ENCODE measurements at regions not wholly inside any gene's neighbourhood (a gene's known extent, or its start where the extent isn't known, plus 50 kb on each side); places are given as distances from the start of the nearest gene placed in this dataset.
A peak's percentile ranks its signal among the peaks of the same experiment; 100 is the strongest.

DNA sequence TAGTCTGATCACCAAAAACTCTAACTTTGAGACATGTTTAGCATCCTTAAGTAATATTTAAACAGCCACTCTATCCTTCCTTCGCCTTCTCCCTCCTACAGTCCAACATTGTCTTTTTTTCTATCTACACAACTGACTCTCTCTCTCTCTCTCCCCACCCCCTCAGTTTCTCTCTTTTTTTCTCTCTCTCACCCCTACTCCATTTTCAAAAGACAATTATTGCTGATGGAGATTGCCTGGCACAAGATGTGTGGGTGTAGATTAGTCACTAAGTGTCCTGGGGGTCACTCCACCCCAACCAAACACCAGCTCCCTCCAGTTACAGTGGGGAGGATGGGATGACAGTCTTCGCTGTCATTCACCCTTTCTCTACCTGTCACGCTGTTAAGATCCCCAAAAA, 94.5 kb upstream of the NFIA start:
- no peaks in the 10 kb centered on the region for H3K36me3 ChIP-seq (ENCODE audit: control insufficient read depth in 4 of 4, insufficient read depth in 3 of 4, low read depth in 1 of 4, low read length in 3 of 4)
- 96% methylated on average over 3 of the region's 3 CpGs for WGBS
- H3K9ac ChIP-seq (ENCODE audit: low read depth in 1 of 2, low read length in 2 of 2) = no peak overlapping the region
- TF ChIP-seq YY1 (IDR thresholded peaks at IDR 0.05) (no peak), NR2F2 (IDR thresholded peaks at IDR 0.05) (no peak), RXRA (IDR thresholded peaks at IDR 0.05) (no peak), FOXA1 (IDR thresholded peaks at IDR 0.05) (no peak), TAF1 (conservative IDR thresholded peaks at IDR 0.05) (no peak), SP1 (IDR thresholded peaks at IDR 0.05) (no peak), HNF4A (conservative IDR thresholded peaks at IDR 0.05) (no peak)
- TF ChIP-seq, protein P1, sequence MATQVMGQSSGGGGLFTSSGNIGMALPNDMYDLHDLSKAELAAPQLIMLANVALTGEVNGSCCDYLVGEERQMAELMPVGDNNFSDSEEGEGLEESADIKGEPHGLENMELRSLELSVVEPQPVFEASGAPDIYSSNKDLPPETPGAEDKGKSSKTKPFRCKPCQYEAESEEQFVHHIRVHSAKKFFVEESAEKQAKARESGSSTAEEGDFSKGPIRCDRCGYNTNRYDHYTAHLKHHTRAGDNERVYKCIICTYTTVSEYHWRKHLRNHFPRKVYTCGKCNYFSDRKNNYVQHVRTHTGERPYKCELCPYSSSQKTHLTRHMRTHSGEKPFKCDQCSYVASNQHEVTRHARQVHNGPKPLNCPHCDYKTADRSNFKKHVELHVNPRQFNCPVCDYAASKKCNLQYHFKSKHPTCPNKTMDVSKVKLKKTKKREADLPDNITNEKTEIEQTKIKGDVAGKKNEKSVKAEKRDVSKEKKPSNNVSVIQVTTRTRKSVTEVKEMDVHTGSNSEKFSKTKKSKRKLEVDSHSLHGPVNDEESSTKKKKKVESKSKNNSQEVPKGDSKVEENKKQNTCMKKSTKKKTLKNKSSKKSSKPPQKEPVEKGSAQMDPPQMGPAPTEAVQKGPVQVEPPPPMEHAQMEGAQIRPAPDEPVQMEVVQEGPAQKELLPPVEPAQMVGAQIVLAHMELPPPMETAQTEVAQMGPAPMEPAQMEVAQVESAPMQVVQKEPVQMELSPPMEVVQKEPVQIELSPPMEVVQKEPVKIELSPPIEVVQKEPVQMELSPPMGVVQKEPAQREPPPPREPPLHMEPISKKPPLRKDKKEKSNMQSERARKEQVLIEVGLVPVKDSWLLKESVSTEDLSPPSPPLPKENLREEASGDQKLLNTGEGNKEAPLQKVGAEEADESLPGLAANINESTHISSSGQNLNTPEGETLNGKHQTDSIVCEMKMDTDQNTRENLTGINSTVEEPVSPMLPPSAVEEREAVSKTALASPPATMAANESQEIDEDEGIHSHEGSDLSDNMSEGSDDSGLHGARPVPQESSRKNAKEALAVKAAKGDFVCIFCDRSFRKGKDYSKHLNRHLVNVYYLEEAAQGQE (IDR thresholded peaks at IDR 0.05) = no peak
- TF ChIP-seq, protein P2, sequence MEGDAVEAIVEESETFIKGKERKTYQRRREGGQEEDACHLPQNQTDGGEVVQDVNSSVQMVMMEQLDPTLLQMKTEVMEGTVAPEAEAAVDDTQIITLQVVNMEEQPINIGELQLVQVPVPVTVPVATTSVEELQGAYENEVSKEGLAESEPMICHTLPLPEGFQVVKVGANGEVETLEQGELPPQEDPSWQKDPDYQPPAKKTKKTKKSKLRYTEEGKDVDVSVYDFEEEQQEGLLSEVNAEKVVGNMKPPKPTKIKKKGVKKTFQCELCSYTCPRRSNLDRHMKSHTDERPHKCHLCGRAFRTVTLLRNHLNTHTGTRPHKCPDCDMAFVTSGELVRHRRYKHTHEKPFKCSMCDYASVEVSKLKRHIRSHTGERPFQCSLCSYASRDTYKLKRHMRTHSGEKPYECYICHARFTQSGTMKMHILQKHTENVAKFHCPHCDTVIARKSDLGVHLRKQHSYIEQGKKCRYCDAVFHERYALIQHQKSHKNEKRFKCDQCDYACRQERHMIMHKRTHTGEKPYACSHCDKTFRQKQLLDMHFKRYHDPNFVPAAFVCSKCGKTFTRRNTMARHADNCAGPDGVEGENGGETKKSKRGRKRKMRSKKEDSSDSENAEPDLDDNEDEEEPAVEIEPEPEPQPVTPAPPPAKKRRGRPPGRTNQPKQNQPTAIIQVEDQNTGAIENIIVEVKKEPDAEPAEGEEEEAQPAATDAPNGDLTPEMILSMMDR (IDR thresholded peaks at IDR 0.05; ENCODE audit: low read depth, low read length, missing input control) = no peak
- no peaks in the 10 kb centered on the region for H3K27me3 ChIP-seq (ENCODE audit: control insufficient read depth in 4 of 4, insufficient read depth in 4 of 4, low read length in 3 of 4)
- H3K4me1 ChIP-seq (ENCODE audit: control insufficient read depth in 4 of 4, insufficient read depth in 4 of 4, low read length in 3 of 4) = no peaks in the 10 kb centered on the region
- no peak overlapping the region for H3K27ac ChIP-seq (ENCODE audit: low read depth in 1 of 2, low read length in 2 of 2)
- H3K4me3 ChIP-seq (ENCODE audit: low read depth in 1 of 3, low read length in 3 of 3) = no peak overlapping the region
- DNase-seq (ENCODE audit: low spot score) = no peak
- H3K9me3 ChIP-seq (ENCODE audit: control insufficient read depth in 4 of 4, low read length in 3 of 4) = no peaks in the 10 kb centered on the region

DNA sequence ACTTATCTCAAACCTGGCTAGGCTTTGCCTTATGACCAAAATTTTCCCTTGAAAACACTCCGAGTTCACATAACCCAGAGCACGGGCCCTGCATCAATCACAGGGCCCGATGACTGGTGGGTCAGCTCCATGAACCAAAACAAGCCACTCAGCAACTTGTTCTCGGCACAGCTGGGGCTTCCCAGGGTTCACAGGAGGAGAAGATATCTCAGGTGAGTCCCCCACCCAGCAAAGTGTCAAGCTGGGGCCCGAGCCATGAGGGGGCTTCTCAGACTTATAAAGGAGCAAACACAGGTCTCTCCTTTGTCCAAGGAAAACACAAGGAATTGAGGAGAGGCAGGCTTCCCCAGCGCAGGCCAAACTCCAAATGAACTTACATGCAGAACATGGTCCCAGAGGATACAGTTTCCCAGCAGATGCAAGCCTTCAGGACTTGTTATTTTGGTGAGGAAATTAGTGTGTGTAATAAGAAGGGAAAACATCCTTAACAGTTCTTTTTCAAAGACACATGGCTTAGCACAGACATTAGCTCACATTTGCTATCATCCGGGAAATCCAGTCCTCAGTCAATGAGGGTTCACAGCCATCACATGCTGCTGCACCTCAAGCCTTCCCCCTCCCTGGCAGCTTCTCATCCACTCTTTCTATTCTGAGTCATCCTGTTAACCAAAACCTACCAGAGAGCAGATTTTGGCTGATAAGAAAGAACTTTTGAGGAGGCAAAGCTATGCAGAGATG, 98.1 kb upstream of the NFIA start:
- no peak overlapping the region for H3K4me3 ChIP-seq (ENCODE audit: low read depth in 1 of 3, low read length in 3 of 3)
- H3K27ac ChIP-seq (ENCODE audit: low read depth in 1 of 2, low read length in 2 of 2) = no peak overlapping the region
- no peak for DNase-seq (ENCODE audit: low spot score)
- peaks cover 0 to 3% (median 0%) of the 10 kb centered on the region in 4 donors for H3K4me1 ChIP-seq (ENCODE audit: control insufficient read depth in 4 of 4, insufficient read depth in 4 of 4, low read length in 3 of 4)
- no peaks in the 10 kb centered on the region for H3K27me3 ChIP-seq (ENCODE audit: control insufficient read depth in 4 of 4, insufficient read depth in 4 of 4, low read length in 3 of 4)
- 73% methylated on average over 7 of the region's 7 CpGs for WGBS
- no peak overlapping the region for H3K9ac ChIP-seq (ENCODE audit: low read depth in 1 of 2, low read length in 2 of 2)
- H3K9me3 ChIP-seq (ENCODE audit: control insufficient read depth in 4 of 4, low read length in 3 of 4) = no peaks in the 10 kb centered on the region
- TF ChIP-seq HNF4G (IDR thresholded peaks at IDR 0.05) (no peak), GABPA (IDR thresholded peaks at IDR 0.05 in 1 of 2, conservative IDR thresholded peaks at IDR 0.05 in 1 of 2) (no peak), JUND (IDR thresholded peaks at IDR 0.05) (peak in 1 of 2 donors; percentile 9), YY1 (IDR thresholded peaks at IDR 0.05) (no peak), TAF1 (conservative IDR thresholded peaks at IDR 0.05) (no peak), FOXA2 (IDR thresholded peaks at IDR 0.05) (no peak), NR2F2 (IDR thresholded peaks at IDR 0.05) (peak; percentile 44)
- H3K36me3 ChIP-seq (ENCODE audit: control insufficient read depth in 4 of 4, insufficient read depth in 3 of 4, low read depth in 1 of 4, low read length in 3 of 4) = no peaks in the 10 kb centered on the region

DNA sequence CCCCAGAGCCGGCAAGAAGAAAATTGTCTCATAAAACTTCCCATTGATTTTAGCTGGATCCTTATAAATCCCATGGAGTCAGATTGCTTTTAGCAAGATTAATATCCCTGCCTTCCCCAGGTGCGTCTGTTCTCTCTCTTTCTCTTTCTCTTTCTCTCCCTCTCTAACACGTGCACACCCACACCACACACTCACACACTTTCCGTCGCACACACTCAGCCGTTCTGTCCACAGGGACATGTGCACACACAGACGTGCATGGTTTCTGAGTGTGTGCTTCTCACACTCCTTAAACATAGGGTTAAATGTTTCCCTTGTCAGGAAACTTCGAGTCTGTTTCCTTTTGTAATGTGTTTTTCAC, 98.7 kb upstream of the NFIA start:
- no peak overlapping the region for H3K27ac ChIP-seq (ENCODE audit: low read depth in 1 of 2, low read length in 2 of 2)
- H3K27me3 ChIP-seq (ENCODE audit: control insufficient read depth in 4 of 4, insufficient read depth in 4 of 4, low read length in 3 of 4) = no peaks in the 10 kb centered on the region
- no peak overlapping the region for H3K9ac ChIP-seq (ENCODE audit: low read depth in 1 of 2, low read length in 2 of 2)
- peaks cover 0 to 3% (median 0%) of the 10 kb centered on the region in 4 donors for H3K4me1 ChIP-seq (ENCODE audit: control insufficient read depth in 4 of 4, insufficient read depth in 4 of 4, low read length in 3 of 4)
- no peaks in the 10 kb centered on the region for H3K36me3 ChIP-seq (ENCODE audit: control insufficient read depth in 4 of 4, insufficient read depth in 3 of 4, low read depth in 1 of 4, low read length in 3 of 4)
- no peak for DNase-seq (ENCODE audit: low spot score)
- no peak overlapping the region for H3K4me3 ChIP-seq (ENCODE audit: low read depth in 1 of 3, low read length in 3 of 3)
- H3K9me3 ChIP-seq (ENCODE audit: control insufficient read depth in 4 of 4, low read length in 3 of 4) = no peaks in the 10 kb centered on the region
- 78% methylated on average over 8 of the region's 8 CpGs for WGBS
- TF ChIP-seq, protein P3, sequence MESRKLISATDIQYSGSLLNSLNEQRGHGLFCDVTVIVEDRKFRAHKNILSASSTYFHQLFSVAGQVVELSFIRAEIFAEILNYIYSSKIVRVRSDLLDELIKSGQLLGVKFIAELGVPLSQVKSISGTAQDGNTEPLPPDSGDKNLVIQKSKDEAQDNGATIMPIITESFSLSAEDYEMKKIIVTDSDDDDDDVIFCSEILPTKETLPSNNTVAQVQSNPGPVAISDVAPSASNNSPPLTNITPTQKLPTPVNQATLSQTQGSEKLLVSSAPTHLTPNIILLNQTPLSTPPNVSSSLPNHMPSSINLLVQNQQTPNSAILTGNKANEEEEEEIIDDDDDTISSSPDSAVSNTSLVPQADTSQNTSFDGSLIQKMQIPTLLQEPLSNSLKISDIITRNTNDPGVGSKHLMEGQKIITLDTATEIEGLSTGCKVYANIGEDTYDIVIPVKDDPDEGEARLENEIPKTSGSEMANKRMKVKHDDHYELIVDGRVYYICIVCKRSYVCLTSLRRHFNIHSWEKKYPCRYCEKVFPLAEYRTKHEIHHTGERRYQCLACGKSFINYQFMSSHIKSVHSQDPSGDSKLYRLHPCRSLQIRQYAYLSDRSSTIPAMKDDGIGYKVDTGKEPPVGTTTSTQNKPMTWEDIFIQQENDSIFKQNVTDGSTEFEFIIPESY (IDR thresholded peaks at IDR 0.05) = no peak
- TF ChIP-seq, protein P2 (IDR thresholded peaks at IDR 0.05; ENCODE audit: low read depth, low read length, missing input control) = no peak
- TF ChIP-seq, protein P4, sequence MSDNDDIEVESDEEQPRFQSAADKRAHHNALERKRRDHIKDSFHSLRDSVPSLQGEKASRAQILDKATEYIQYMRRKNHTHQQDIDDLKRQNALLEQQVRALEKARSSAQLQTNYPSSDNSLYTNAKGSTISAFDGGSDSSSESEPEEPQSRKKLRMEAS (IDR thresholded peaks at IDR 0.05) = no peak
- TF ChIP-seq RXRA (IDR thresholded peaks at IDR 0.05) = no peak
- TF ChIP-seq HNF4A (conservative IDR thresholded peaks at IDR 0.05) = no peak
- no peak for TF ChIP-seq HNF4G (IDR thresholded peaks at IDR 0.05)
- no peak for TF ChIP-seq YY1 (IDR thresholded peaks at IDR 0.05)
- no peak for TF ChIP-seq RAD21 (IDR thresholded peaks at IDR 0.05)
- TF ChIP-seq, protein P5, sequence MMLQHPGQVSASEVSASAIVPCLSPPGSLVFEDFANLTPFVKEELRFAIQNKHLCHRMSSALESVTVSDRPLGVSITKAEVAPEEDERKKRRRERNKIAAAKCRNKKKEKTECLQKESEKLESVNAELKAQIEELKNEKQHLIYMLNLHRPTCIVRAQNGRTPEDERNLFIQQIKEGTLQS (IDR thresholded peaks at IDR 0.05) = no peak
